GM19452 (cell line): ENCODE measurements at regions not wholly inside any gene's neighbourhood (a gene's known extent, or its start where the extent isn't known, plus 50 kb on each side); places are given as distances from the start of the nearest gene placed in this dataset.
"Not testable (repeated sequence)": the region's sequence is repeated elsewhere in the genome, so short reads cannot be mapped to it uniquely, and the experiment has no call there.

Source experiments
- ATAC-seq: cut with Tn5 transposase; IDR thresholded peaks from one replicate; pipeline ENCODE4 v1.9.1; 2021; ENCODE audit not compliant: unreplicated experiment

DNA sequence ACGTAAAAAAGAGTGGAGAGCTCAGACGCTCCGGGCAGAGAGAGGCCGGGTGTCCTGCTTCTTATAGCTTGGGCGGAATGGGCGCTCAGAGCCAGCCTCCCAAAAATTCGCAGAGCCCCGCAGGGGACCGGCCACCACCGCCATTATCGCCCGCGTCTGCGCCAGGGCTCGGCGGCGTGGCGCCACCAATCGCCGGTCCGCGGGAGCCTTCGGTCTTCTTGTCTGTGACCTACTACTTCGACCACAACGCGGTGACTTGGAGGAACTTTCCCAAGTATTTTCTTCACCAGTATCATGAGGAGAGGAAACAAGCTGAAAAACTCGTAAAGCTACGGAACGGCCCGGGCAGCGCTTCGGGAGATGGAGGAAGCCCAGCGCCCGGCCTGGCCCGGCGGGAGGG lies 1138.1 kb upstream of the CHAC2 start:
- no peak for ATAC-seq

DNA sequence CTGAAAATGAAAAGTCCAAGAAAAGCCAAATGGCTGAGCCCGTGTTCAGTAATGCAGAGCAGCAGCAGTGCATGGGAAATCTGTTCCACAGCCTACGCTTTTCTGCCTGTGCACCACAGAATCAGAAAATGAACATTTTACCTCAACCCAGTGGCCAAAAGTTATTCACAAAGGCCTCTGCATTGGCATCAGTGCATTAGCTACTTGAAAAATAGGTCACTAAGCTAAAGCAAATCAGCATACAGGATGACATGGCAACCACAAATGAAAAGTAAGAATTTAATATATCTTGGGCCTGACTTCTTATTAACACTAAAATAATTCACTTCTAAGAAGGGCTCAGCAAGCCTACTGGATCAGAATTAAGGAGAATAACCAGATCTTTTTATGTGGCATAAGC lies 1145.3 kb upstream of the CHAC2 start:
- no peak for ATAC-seq

DNA sequence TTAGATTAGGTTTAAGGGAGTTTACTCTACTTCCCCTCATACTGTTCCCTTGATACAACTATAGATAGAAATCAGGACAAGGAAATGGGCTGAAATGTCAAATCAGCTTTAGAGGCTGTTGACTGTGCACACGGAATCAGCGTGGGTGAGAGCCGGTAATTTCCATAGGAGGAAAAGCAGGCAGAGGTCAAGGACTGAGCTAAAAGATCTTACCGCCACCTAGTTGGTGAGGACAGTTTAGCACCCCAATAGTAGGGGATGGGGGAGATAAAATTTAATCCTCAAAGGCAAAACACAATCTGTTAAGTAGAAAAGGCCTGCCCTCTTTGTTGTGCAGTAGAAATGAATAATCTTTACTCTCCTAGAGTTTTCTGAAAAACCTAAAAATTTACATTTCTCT lies 1154.5 kb upstream of the CHAC2 start:
- no peak for ATAC-seq

DNA sequence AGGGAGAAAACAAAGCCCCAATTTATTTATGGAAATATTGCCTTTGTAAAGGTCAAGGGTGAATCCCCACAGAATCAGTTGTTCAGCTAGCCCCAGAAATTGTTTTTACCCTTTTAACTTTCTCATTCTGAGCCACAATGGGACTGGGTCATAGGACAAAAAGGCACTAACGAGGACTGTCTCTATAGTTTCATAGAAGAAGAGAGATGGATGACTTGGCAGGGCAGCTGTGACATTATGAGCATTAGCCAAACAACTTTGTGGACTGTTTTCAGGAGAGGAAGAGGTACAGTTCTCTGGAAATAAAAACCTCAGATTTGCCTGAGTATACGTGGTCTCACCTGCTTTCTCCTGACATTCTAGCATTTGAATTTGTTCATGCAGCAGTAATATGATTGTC lies 1155.8 kb upstream of the CHAC2 start:
- no peak for ATAC-seq

DNA sequence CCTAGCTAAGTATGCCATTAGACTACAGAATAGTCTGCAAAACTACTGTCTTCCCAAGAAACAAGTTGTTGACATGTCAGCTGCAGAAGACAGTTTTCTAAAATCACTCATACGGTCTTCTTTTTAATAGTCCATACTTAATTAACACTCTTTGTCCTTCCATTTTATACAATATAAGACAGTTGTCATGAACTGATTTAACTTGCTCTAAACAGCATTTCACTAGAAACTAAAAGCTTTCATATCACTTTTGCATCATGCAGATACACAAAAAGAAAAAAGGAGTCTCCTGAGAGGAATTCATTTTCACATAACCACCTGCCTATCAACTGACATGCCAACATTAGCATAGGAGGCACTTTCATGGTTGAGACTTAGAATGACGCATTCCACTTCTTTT lies 1159.6 kb upstream of the CHAC2 start:
- no peak for ATAC-seq

DNA sequence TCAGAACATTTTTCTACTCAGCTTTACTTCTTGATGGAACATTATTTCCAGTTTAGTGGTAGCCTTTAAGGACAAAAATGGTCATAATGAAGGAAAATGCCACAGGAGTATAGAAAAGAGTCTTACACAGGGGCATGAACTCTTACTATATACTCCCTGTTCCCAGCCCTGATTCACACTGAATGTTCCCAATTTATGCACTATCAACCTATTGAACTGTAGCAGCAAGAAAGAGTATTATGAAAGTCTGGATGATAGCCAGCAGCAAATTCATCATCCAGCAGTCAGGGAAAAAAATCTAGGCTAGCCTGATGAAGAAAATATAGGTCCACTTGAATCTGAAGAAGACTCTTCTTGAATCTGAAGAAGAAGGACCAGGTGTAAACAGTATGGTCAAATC lies 1170.3 kb upstream of the CHAC2 start:
- no peak for ATAC-seq

DNA sequence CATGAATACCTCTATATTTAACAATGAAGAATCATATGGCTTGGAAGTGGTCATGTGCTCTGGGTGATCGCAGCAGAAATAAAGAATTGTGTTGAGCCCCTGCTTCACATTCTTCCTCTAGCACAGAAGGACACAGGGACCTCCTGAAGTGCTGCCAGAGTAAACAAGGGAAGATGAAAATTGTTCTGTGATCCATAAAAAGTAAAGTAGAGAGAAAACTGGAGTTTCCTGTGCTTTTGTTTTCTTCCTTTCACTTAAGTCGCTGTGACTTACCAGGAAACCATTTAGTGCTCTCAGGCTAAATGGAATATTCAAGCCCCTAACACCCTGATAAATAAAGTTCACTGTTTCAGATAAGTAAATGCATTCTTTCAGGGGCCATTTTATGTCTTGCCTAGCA lies 1173.6 kb upstream of the CHAC2 start:
- ATAC-seq: no peak

DNA sequence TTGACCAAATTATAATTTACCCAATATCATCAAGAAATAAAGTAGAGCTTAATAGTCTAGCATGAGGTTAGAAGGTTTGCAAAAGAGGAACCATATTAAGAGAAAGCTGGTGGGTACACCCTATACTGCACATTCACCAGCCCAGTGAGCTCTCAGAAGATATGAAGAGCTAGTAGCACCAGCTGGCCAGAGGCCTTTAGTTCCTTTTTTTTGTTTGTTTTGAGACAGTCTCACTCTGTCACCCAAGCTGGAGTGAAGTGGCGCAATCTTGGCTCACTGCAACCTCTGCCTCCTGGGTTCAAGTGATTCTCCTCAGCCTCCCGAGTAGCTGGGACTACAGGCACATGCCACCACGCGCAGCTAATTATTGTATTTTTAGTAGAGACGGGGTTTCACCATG lies 1183.5 kb upstream of the CHAC2 start:
- ATAC-seq: not testable (repeated sequence)

DNA sequence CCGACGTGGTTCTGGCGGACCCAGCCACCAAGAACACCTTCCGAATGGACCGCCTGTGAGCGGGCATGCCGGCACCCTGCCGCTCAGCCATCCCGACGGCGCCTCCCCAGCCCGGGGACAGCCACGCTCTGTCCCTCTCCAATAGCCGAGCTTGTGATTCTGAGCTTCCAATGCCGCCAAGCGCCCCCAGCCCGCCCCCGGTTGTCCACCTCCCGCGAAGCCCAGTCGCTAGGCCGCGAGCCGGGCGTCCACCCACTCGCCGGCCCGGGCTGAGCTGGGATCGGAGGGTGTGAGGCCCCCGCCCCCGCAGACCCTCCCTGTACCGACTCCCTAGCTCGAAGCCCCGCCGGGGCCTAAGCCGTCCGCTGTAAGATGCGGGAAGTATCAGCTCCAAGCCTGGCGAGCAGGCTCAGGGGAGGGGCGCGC lies 1195.1 kb upstream of the CHAC2 start:
- no peak for ATAC-seq

DNA sequence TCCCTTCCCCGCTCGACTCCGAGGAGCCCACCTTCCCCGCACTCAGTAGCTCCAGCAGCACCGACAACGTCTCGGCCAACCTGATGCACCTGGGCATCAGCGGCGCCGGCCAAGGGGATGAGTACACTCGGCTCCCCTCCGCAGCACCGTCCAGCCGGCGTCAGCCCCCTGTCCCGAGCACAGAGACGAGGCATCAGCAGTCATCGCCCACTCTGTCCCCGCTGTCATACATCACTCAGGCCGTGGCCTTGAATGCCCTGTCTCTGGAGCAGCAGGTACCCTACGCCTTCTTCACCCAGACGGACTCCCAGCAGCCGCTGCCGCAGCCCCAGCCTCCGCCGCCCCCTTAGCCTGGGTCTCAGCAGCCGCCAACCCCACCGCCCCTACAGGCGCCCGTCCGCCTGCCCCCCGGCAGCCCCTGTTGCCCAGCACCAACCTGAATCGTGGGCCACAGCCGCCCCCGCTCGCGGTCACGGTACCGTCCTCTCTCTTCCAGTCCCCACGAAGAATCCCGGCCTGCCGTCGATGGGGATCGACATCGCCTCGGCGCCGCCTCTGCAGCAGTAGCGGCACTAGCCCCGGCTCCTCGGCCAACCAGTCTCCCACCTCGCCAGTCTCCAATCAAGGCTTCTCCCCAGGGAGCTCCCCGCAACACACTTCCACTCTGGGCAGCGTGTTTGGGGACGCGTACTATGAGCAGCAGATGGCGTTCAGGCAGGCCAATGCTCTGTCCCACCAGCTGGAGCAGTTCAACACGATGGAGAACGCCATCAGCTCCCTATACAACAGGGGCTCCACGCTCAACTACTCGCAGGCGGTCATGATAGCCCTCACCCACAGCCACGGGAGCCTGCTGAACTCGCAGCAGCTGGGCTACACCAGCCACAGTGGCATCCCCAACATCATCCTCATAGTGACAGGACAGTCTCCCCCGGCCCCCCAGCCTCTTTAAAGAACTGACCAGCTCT lies 1195.9 kb upstream of the CHAC2 start:
- ATAC-seq: no peak

DNA sequence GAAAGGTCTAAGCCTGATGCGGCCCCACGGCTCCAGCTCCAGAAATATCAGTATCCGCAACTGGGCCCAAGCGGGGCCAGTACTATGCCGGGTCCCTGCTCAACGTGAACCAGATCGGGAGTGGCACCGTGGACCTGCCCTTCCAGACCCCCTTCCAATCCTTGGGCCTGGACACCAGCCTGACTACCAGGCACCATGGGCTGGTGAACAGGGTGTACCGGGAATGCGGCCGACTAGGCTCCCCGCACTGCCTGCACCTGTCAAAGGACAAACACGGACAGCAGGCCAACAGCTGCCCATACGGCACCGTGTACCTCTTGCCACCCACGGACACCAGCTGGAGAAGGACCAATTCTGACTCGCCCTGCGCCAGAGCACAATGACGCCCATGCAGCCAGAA lies 1196.9 kb upstream of the CHAC2 start:
- ATAC-seq: no peak

DNA sequence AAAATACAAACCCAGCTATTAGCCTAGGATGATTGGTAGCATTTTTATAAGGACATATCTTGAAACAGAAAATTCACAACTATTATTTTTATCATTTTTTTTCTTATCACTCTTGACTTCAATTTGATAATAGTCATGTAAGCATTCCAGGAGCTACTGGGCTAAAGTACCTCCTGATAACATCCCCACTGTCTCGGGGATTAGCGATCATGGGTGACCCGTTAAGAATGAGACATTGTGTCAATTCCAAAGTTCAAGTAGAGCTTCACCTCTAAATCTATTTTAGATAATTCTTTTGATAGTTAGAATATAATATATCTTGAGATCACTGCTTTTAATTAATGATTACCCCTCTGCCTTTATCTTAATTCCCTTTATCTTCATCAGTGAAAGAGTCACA lies 1204.5 kb upstream of the CHAC2 start:
- ATAC-seq: no peak

DNA sequence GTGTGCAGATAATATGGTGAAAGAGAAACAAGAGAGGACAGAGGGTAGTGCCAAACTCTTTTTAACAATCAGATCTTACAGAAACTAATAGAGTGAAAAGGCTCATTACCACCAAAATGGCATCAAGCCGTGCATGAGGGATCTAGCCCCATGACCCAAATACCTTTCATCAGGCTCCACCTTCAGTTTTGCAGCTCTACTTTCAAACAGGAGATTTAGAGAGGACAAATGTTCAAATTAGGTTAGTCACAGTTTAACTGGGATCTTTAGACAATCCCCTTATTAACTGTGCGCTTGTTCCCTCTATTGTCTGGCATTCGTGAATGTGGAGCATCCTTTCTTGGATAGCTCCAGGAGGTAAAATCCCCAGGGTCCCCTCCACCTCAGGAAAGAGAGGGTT lies 1209.3 kb upstream of the CHAC2 start:
- ATAC-seq: no peak

DNA sequence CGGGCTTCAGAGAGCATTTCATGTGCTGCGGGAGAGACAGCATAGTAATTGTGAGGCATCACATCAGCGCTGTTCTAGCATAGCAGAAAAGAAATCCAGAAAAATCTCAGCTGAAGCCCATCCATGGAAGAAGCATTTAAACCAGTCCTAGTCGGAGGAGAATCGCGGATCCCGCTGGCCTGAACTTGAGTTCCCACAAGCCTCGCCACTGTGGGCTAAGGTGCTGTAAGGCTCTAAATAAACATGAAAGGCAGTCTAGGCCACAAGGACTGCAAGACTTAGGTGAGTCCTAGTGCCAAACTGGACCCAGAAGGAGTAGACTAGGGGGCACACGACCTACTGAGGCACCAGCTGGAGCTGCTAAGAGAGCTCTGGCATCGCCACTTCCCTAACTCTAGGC lies 1225.3 kb upstream of the CHAC2 start:
- ATAC-seq: no peak

DNA sequence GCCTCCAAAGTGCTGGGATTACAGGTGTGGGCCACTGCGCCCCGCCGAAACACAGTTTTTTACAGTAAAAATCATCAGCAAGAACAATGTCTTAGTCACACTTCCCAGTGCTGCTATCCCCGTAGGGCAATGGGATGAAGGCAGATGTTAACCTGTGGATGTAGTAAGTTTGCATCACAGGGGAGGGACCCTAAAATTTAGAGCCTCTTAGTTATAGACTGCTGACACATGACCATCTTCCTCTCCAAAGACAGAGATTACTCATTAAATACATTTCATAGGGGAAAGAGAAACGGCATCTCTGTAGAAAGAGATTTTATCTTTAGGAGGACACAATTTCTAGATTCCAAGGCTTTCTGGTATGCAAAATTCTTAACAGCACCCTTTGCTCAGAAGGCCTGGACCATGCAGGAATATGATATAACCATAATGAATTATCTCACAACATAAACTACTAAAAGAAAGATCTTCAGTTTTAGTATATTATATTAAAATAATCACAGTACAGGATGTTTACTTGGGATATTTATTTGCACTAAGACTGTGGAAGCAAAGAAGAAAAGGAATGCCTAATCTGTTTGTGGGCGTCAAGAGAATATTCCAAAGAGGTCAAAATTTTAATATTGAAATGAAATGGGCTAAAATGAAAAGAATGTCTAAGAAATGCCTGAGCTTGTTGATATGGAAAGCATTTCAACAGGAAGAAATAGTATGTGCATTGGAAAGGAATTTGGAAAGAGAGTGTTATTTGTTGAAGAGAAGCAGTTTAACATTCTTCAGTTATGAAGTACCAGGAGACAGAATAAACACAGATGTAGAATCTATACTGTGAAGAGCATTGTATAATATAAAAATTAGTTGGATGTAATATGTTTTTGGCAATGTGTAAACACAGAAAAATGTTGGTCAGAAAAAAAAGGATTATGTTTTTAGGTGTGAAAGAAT lies 1228.3 kb upstream of the CHAC2 start:
- ATAC-seq: no peak

DNA sequence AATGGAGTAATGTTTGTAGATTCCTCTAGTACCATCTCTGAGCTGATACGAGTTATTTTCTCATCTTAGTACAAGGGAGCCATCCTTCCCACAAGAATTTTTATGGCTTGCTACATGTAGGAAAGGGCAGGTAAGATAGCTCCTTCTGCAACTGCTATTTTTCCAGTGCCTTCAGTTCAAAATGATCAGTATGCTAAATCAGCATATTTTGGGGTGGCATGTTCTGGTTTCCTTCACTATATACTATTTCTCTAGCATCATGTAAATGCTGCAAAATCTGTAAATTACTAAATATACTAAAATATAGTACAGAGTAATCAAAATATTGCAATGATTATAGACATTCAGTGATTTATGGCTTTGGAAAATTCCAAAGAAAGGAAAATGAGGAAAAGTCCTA lies 1230.0 kb upstream of the CHAC2 start:
- ATAC-seq: no peak

DNA sequence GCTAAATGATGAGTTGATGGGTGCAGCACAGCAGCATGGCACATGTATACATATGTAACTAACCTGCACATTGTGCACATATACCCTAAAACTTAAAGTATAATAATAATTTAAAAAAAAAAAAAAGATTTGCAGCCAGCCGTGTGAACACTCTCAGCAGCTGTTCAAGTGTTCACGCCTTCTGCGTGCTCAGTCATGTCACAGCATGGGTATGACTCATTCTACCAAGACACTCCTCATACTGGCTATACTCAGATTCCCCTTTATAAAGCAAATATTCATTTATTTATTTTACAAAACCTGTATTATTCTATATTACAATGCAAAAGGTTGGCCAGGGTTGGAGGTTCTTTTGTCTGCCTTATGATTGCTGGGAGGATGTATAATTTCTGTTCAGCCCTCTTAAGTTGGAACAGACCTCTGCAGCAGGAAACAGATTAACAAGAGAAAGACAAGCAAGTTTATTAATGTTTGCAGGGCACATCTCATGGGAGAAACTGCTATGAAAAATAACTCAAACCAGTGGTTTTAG lies 1230.6 kb upstream of the CHAC2 start:
- no peak for ATAC-seq

DNA sequence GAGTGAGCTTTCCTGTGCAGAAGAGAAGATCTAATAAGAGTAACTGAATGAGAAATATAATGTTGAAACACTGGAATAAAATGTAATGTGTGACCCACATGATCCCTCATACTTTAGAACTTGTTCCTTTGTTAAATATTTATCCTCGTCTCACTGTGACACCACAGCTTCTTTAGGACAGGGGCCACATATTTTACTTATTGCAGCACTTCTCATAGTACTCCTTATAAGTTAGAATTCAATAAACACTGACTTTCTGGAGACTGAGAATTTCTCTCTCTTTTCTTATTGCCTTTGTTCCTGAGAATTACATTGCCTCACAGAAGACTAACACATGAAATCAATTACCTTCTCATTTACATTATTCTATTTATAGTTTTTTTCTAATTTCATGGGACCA lies 1234.6 kb upstream of the CHAC2 start:
- ATAC-seq: no peak

DNA sequence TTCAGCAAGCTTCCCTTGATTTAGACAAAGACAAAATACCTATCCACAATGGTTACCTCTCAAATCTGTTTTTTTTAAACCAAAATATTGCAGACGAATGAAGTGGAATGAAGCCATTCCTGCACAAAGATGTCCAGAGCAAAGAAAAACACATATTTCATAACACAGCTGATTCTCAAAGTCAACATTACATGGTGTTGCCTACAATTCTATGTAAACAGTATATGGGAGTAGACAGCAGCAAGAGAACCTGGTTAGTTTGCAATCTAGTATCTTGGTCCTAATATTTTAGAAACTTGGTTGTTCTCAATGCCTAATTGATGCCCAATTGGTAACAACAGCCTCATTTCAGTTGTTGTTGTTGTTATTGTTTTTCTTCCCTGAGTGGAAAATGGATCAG lies 1240.9 kb upstream of the CHAC2 start:
- no peak for ATAC-seq

DNA sequence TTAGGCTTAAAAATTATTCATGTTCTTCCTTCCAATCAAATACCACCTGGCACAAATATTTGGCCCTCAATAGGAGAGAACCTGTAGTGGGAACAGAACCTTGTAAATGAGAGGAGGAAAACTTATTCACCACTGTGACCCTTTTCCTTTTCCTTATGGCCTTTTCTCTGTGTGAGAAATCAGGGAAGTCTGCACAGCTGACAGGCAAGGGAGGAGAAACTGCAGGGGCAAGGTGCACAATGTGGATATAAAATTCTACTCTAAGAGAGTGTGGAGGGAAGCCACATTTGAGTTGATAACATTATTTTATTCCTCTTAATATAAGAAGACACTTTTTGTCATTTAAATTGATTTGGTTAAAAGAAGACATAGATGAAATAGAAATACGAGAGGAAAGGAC lies 1247.0 kb upstream of the CHAC2 start:
- ATAC-seq: no peak

DNA sequence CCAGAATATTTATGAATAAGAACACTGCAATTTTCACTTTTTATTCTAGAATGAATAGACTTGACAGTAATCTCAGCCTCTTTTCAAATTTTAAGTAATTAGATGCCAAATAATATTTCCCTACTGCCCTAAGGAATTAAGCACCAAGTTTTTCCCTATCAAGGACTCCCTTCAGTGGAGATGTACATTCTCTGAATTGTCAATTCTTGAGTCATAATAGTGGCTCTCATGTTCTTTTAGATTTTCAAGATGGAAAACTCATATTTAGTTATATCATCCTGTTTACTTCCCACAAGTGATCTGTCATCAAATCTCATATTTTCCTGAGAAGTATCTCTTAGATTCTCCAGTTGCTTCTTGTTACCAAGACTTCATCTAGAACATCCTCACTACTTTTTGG lies 1248.9 kb upstream of the CHAC2 start:
- ATAC-seq: no peak

DNA sequence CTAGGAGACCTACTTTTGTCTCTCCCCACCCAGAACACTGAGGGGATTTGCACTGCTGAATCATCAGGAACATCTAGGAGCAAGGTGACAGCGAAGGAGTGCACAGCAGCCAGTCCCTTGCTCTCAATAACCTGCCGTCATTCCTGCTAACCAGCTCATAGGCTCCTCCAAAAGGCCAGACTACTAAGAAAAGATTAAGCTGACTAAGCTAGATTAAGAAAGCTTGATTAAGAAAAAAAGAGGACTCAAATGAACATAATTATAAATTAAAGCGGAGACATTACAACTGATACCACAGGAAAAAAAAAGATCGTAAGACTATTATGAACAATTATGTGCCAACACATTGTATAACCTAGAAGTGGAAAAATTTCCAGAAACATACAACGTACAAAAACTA lies 1254.8 kb upstream of the CHAC2 start:
- ATAC-seq: no peak
